Hematopoietic multipotent progenitor cell treated with erythropoietin and hydrocortisone succinate and interleukin-3 and kit ligand, for 4 days (in vitro differentiated cells): ENCODE measurements at regions not wholly inside any gene's neighbourhood (a gene's known extent, or its start where the extent isn't known, plus 50 kb on each side); places are given as distances from the start of the nearest gene placed in this dataset.

Source experiments
- DNase-seq: peaks from one replicate; pipeline ENCODE4 v3.0.0-alpha.2; 2015

GRCh38 chr12:115697340-115697739, 580.2 kb downstream of the MED13L start:
- no peak for DNase-seq

- DNase-seq = no peak
Measured at GRCh38 chr12:115694564-115694963, 582.9 kb downstream of the MED13L start.

- no peak for DNase-seq
Measured at GRCh38 chr12:115693970-115694369, 583.5 kb downstream of the MED13L start.

GRCh38 chr12:115691123-115691522, 586.4 kb downstream of the MED13L start:
- no peak for DNase-seq

GRCh38 chr12:115687094-115687493, 590.4 kb downstream of the MED13L start:
- DNase-seq = no peak

GRCh38 chr12:115683240-115683780, 594.2 kb downstream of the MED13L start:
- no peak for DNase-seq

- no peak for DNase-seq
Measured at GRCh38 chr12:115680967-115681366, 596.5 kb downstream of the MED13L start.

GRCh38 chr12:115672506-115673080, 604.9 kb downstream of the MED13L start:
- no peak for DNase-seq

- DNase-seq = no peak
Measured at GRCh38 chr12:115672086-115672485, 605.4 kb downstream of the MED13L start.

GRCh38 chr12:115670869-115671268, 606.6 kb downstream of the MED13L start:
- DNase-seq = no peak

- DNase-seq = no peak
Measured at GRCh38 chr12:115667116-115667515, 610.4 kb downstream of the MED13L start.

GRCh38 chr12:115666168-115666567, 611.3 kb downstream of the MED13L start:
- DNase-seq = no peak

GRCh38 chr12:115661112-115661511, 616.4 kb downstream of the MED13L start:
- no peak for DNase-seq

GRCh38 chr12:115660211-115660805, 617.2 kb downstream of the MED13L start:
- no peak for DNase-seq

- DNase-seq = no peak
Measured at GRCh38 chr12:115659422-115659821, 618.1 kb downstream of the MED13L start.

GRCh38 chr12:115657081-115658013, 620.1 kb downstream of the MED13L start:
- no peak for DNase-seq

GRCh38 chr12:115650026-115650425, 627.5 kb downstream of the MED13L start:
- DNase-seq = no peak

GRCh38 chr12:115648463-115648862, 629.0 kb downstream of the MED13L start:
- DNase-seq = no peak

GRCh38 chr12:115646210-115646609, 631.3 kb downstream of the MED13L start:
- DNase-seq = no peak

GRCh38 chr12:115640929-115641328, 636.6 kb downstream of the MED13L start:
- no peak for DNase-seq

GRCh38 chr12:115639648-115640012, 637.9 kb downstream of the MED13L start:
- DNase-seq = no peak

GRCh38 chr12:115638733-115639647, 638.5 kb downstream of the MED13L start:
- no peak for DNase-seq

- DNase-seq = no peak
Measured at GRCh38 chr12:115636546-115636945, 640.9 kb downstream of the MED13L start.
